LNCAP (cell line): ENCODE measurements at regions not wholly inside any gene's neighbourhood (a gene's known extent, or its start where the extent isn't known, plus 50 kb on each side); places are given as distances from the start of the nearest gene placed in this dataset.

Experiments
- TF ChIP-seq, protein P1 (sequence below): fragments of 450-650 bp; IDR thresholded peaks from 2 replicates; pipeline ENCODE4 v1.5.1; 2017; ENCODE audit warnings: mild to moderate bottlenecking

DNA sequence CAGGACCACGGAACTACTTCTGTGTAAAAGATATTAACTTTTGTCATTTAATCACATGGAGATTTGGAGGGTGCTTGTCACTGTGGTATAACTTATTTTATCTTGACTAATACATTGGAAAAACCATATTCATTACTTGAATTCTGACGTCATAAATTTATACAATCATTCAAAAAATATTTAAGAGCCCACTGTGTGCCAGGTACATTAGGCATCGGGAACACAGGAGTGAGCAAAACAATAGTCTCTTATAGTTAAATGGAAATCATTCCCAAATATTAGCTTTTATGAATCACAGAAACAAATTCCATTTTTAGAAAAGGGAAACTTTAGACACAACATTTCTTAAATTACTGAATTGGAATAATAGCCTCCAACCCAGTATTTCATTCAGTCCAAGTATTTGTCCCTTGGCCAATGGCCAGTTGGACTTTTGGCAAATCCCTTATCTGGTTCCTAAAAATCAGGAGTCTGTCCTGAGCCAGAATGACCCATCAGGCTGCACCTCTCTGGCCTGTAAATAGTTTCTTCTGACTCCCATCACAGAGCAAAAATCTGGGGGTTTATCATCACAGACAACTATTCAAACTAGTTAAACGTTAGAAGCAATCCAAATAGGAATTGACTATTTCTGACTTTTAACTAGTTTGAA, 104.3 kb upstream of the FSTL4 start:
- TF ChIP-seq, protein P1, sequence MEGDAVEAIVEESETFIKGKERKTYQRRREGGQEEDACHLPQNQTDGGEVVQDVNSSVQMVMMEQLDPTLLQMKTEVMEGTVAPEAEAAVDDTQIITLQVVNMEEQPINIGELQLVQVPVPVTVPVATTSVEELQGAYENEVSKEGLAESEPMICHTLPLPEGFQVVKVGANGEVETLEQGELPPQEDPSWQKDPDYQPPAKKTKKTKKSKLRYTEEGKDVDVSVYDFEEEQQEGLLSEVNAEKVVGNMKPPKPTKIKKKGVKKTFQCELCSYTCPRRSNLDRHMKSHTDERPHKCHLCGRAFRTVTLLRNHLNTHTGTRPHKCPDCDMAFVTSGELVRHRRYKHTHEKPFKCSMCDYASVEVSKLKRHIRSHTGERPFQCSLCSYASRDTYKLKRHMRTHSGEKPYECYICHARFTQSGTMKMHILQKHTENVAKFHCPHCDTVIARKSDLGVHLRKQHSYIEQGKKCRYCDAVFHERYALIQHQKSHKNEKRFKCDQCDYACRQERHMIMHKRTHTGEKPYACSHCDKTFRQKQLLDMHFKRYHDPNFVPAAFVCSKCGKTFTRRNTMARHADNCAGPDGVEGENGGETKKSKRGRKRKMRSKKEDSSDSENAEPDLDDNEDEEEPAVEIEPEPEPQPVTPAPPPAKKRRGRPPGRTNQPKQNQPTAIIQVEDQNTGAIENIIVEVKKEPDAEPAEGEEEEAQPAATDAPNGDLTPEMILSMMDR, result no peak

GRCh38 chr5:133715616-133716015, 103.3 kb upstream of the FSTL4 start:
- TF ChIP-seq, protein P1, result no peak

DNA sequence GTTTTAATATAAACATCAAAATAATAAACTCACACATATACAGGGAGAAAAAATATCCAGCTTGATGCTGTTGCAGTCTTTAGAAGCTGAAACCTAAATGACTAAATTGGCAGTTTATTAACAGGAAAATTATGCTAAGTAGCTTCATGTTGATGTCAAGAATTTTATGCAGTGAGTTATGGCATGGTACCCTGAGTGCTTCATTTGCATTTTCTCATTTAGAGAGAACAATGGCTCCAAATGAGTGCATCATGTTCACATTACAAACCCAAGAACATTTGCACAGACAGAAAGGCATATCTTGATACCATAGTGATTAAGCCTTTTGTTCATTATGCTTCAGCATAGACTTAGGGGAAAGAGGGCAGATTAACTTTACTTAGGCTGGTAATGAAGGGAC, 102.9 kb upstream of the FSTL4 start:
- TF ChIP-seq, protein P1, result no peak

DNA sequence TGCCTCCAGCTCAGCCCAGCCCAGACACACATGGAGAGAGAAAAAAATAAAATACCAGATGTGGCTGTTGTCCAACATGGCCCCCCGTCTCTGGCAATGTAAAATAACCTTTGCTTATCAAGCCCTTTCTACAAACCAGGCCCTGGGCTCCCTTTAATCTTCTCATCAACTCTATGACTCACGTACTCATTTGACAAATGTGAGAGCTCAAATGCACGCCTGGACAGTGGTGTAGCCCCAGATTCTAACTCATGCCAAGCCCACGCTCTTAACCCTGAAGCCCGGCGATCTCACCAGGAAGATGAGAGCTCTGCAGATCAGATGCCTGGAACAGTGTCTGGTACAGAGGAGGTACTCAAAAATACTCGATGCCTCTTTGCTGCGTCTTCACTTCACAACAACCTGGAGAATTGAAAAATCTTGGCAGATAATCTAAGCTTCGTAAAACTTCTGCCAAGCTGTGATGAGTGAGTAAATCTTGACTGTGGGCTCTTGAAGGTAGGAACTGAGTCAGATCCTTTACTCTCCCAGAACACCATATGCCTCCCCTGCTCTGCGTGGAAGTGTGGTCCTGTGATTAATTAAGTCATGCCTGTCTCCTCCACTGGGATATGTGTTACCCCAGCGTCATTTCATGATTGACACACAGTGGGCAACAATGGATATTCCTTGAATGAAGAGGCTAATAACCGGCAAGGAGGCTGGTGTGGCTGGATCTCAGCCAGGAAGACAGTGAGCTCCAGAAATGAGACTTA, 102.0 kb upstream of the FSTL4 start:
- TF ChIP-seq, protein P1, result no peak

DNA sequence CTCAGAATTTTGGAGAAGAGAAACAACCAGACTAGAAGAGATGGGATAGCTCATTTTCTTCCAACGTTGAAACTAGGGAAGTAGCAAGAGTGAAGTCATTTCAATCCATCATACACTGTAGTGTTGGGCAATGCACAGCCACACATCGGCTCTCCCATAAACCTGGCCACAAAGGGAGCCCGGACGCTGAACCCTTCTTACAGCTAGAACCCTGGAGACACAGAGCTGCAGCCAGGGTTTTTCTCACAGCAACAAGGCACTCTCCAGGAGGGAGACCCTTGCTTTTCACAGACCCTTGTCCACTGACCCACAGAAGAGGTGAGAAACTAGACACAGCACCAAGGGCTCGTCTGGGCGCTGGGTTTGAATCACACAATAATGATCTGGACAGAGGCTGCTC, 101.4 kb upstream of the FSTL4 start:
- TF ChIP-seq, protein P1, result no peak

- TF ChIP-seq, protein P1, result no peak
These were observed 100.9 kb upstream of the FSTL4 start for GRCh38 chr5:133713209-133713608.

DNA sequence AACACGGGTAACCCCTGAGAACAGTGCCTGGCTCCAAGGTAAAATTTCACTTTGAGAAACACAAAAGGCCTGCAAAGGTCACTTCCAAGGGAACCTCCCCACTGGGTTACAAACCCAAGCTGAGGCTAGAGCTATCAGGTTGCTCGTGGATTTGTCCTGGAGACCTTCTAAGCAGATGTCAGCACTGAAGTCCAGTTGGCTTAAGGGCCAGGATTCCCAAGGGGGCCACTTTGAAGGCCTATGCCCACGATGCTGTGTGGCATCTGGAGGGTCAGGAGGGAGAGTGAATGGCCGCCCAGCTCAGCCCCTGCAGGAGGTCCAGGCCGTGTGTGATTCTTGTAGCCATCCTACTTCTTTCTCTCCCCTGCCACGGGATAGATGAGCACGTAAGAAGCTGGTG, 100.2 kb upstream of the FSTL4 start:
- TF ChIP-seq, protein P1, result no peak
